ENCODE measurements at regions not wholly inside any gene's neighbourhood (a gene's known extent, or its start where the extent isn't known, plus 50 kb on each side); places are given as distances from the start of the nearest gene placed in this dataset.
"Not testable (repeated sequence)": the region's sequence is repeated elsewhere in the genome, so short reads cannot be mapped to it uniquely, and the experiment has no call there.

DNA sequence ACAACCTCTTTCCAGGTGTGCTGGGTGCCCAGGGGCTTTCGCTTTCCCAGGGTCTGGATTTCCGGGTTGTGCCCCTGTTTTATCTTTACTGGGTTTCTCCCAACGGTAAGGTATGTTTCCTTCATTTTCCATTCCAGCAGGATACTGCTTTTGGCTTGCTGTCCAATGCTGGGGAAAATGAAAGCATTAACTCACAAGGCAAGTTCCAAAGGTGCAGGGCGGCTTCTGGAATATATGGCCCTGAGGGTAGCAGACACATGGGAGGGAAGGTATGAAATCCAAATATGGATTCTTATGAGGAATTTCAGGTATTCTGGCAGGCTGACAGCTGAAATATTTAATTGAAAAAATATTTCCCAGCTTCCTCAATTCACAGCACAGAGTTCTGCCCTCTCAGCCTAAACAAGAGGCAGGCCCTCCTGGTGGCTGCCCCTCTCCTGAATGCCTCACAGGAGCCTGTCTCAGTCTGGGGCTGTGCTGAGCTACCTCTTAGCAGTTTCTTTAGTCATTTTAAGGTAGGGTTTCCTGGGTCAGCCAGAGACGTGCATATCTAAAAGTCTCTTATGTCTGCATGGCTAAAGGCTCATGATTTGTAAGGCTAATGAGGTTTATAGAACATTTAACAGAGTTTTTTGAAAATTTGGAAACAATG, 318.6 kb upstream of the B3GAT1 start:
- DNase-seq (no peak), ATAC-seq (no peak)
- peaks cover 2% of the 10 kb centered on the region for H3K4me1 Mint-ChIP-seq
- H3K9me3 ChIP-seq (ENCODE audit: control insufficient read depth, low read length, poor library complexity, severe bottlenecking), result no peaks in the 10 kb centered on the region
- no peaks in the 10 kb centered on the region for H3K36me3 Mint-ChIP-seq (ENCODE audit: low read depth)
- H3K27me3 Mint-ChIP-seq, result peaks cover 63% of the 10 kb centered on the region
- H3K4me3 Mint-ChIP-seq, result no peak overlapping the region
- no peak overlapping the region for H3K27ac Mint-ChIP-seq

- Mint-ChIP-seq H3K27me3 (peaks cover 69% of the 10 kb centered on the region), H3K36me3 (ENCODE audit: low read depth) (no peaks in the 10 kb centered on the region), H3K4me3 (no peak overlapping the region), H3K4me1 (peaks cover 2% of the 10 kb centered on the region), H3K27ac (no peak overlapping the region)
- ATAC-seq, result no peak
- DNase-seq, result no peak
- no peaks in the 10 kb centered on the region for H3K9me3 ChIP-seq (ENCODE audit: control insufficient read depth, low read length, poor library complexity, severe bottlenecking)
These were observed 318.1 kb upstream of the B3GAT1 start for GRCh38 chr11:134730101-134730500.

DNA sequence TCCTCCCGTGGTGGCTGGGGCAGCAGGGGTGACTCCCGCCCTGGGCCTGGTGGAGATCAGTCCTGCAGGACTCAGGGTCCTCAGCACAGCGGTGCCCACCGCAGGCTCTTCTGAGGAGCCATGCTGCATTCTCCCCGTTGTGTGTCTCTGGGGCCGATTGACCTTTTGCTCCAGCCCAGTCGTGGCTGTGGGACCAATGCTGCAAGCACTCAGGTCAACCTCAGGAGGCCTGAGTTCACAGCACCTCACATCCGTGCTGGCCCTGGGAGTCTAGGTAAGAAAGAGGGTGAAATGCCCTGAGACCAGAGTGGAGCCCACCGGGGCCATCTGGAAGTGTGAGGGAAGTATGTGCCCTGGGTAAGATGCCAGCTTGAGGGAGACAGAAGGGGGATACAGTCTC, 316.1 kb upstream of the B3GAT1 start:
- no peak for ATAC-seq
- no peak overlapping the region for H3K27ac Mint-ChIP-seq
- H3K27me3 Mint-ChIP-seq, result peaks cover 76% of the 10 kb centered on the region
- DNase-seq, result no peak
- no peaks in the 10 kb centered on the region for H3K36me3 Mint-ChIP-seq (ENCODE audit: low read depth)
- H3K9me3 ChIP-seq (ENCODE audit: control insufficient read depth, low read length, poor library complexity, severe bottlenecking), result no peaks in the 10 kb centered on the region
- H3K4me1 Mint-ChIP-seq, result no peaks in the 10 kb centered on the region
- H3K4me3 Mint-ChIP-seq, result no peak overlapping the region

GRCh38 chr11:134727636-134728035, 315.6 kb upstream of the B3GAT1 start:
- H3K27me3 Mint-ChIP-seq, result peaks cover 71% of the 10 kb centered on the region
- H3K4me3 Mint-ChIP-seq, result no peak overlapping the region
- no peaks in the 10 kb centered on the region for H3K4me1 Mint-ChIP-seq

GRCh38 chr11:134727204-134727603, 315.2 kb upstream of the B3GAT1 start:
- Mint-ChIP-seq H3K36me3 (ENCODE audit: low read depth) (no peaks in the 10 kb centered on the region), H3K4me1 (no peaks in the 10 kb centered on the region), H3K27ac (no peak overlapping the region), H3K4me3 (no peak overlapping the region), H3K27me3 (peaks cover 66% of the 10 kb centered on the region)
- H3K9me3 ChIP-seq (ENCODE audit: control insufficient read depth, low read length, poor library complexity, severe bottlenecking), result no peaks in the 10 kb centered on the region
- ATAC-seq (no peak), DNase-seq (no peak)

More at GRCh38 chr11:134727636-134728035, 315.6 kb upstream of the B3GAT1 start:
- Mint-ChIP-seq H3K27ac (no peak overlapping the region), H3K36me3 (ENCODE audit: low read depth) (no peaks in the 10 kb centered on the region)
- no peaks in the 10 kb centered on the region for H3K9me3 ChIP-seq (ENCODE audit: control insufficient read depth, low read length, poor library complexity, severe bottlenecking)
- no peak for ATAC-seq
- DNase-seq, result no peak

- no peak for ATAC-seq
- H3K4me1 Mint-ChIP-seq, result no peaks in the 10 kb centered on the region
- H3K9me3 ChIP-seq (ENCODE audit: control insufficient read depth, low read length, poor library complexity, severe bottlenecking), result no peaks in the 10 kb centered on the region
- no peak overlapping the region for H3K4me3 Mint-ChIP-seq
- no peak for DNase-seq
- no peaks in the 10 kb centered on the region for H3K36me3 Mint-ChIP-seq (ENCODE audit: low read depth)
- H3K27ac Mint-ChIP-seq, result no peak overlapping the region
- peaks cover 60% of the 10 kb centered on the region for H3K27me3 Mint-ChIP-seq
These were observed 313.9 kb upstream of the B3GAT1 start for GRCh38 chr11:134725716-134726639.

GRCh38 chr11:134725211-134725610, 313.2 kb upstream of the B3GAT1 start:
- Mint-ChIP-seq H3K4me1 (no peaks in the 10 kb centered on the region), H3K27ac (no peak overlapping the region), H3K27me3 (peaks cover 56% of the 10 kb centered on the region), H3K36me3 (ENCODE audit: low read depth) (no peaks in the 10 kb centered on the region), H3K4me3 (no peak overlapping the region)
- no peaks in the 10 kb centered on the region for H3K9me3 ChIP-seq (ENCODE audit: control insufficient read depth, low read length, poor library complexity, severe bottlenecking)
- ATAC-seq (no peak), DNase-seq (no peak)

GRCh38 chr11:134724779-134725140, 312.7 kb upstream of the B3GAT1 start:
- Mint-ChIP-seq H3K27me3 (peaks cover 56% of the 10 kb centered on the region), H3K36me3 (ENCODE audit: low read depth) (no peaks in the 10 kb centered on the region), H3K4me3 (no peak overlapping the region), H3K4me1 (no peaks in the 10 kb centered on the region), H3K27ac (no peak overlapping the region)
- ATAC-seq (no peak), DNase-seq (no peak)
- no peaks in the 10 kb centered on the region for H3K9me3 ChIP-seq (ENCODE audit: control insufficient read depth, low read length, poor library complexity, severe bottlenecking)

- Mint-ChIP-seq H3K4me3 (no peak overlapping the region), H3K4me1 (no peaks in the 10 kb centered on the region), H3K36me3 (ENCODE audit: low read depth) (no peaks in the 10 kb centered on the region), H3K27ac (no peak overlapping the region), H3K27me3 (peaks cover 55% of the 10 kb centered on the region)
- DNase-seq (no peak), ATAC-seq (no peak)
- no peaks in the 10 kb centered on the region for H3K9me3 ChIP-seq (ENCODE audit: control insufficient read depth, low read length, poor library complexity, severe bottlenecking)
These were observed 312.2 kb upstream of the B3GAT1 start for GRCh38 chr11:134724106-134724778.

DNA sequence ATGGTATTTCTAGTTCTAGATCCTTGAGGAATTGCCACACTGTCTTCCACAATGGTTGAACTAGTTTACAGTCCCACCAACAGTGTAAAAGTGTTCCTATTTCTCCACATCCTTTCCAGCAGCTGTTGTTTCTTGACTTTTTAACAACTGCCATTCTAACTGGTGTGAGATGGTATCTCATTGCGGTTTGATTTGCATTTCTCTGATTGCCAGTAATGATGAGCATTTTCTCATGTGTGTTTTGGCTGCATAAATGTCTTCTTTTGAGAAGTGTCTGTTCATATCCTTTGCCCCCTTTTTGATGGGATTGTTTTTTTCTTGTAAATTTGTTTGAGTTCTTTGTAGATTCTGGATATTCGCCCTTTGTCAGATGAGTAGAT, 308.6 kb upstream of the B3GAT1 start:
- H3K4me1 Mint-ChIP-seq; H3K36me3 Mint-ChIP-seq (ENCODE audit: low read depth); H3K9me3 ChIP-seq (ENCODE audit: control insufficient read depth, low read length, poor library complexity, severe bottlenecking); ATAC-seq; H3K4me3 Mint-ChIP-seq; H3K27ac Mint-ChIP-seq; DNase-seq: not testable (repeated sequence)
- peaks cover 50% of the 10 kb centered on the region for H3K27me3 Mint-ChIP-seq

- not testable (repeated sequence) for H3K4me3 Mint-ChIP-seq; H3K36me3 Mint-ChIP-seq (ENCODE audit: low read depth); H3K9me3 ChIP-seq (ENCODE audit: control insufficient read depth, low read length, poor library complexity, severe bottlenecking); H3K4me1 Mint-ChIP-seq; ATAC-seq; H3K27ac Mint-ChIP-seq; DNase-seq
- peaks cover 48% of the 10 kb centered on the region for H3K27me3 Mint-ChIP-seq
These were observed 308.1 kb upstream of the B3GAT1 start for GRCh38 chr11:134719940-134720690.

DNA sequence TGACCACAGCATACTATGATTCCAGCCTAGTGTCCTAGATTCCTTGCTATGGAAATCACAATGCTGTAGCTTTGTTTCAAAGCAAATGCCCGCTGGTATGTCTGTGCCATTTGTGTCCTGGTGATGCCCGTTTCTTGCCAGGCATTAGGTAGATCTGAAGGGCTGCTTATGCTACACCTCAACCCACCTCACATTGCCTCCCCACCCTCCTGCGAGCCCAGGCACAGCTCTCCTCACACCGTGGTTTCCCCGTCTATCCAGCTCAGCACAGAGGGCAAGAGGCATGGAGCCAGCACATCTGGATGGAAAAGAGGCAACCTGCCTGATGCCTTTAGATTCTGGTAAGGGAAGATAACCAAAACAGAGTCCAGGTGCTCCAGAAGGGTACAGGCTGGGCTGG, 307.4 kb upstream of the B3GAT1 start:
- no peaks in the 10 kb centered on the region for H3K9me3 ChIP-seq (ENCODE audit: control insufficient read depth, low read length, poor library complexity, severe bottlenecking)
- DNase-seq (no peak), ATAC-seq (no peak)
- Mint-ChIP-seq H3K36me3 (ENCODE audit: low read depth) (no peaks in the 10 kb centered on the region), H3K4me3 (no peak overlapping the region), H3K27ac (no peak overlapping the region), H3K27me3 (peaks cover 41% of the 10 kb centered on the region), H3K4me1 (no peaks in the 10 kb centered on the region)

GRCh38 chr11:134716582-134716981, 304.5 kb upstream of the B3GAT1 start:
- no peak for ATAC-seq
- peaks cover 37% of the 10 kb centered on the region for H3K27me3 Mint-ChIP-seq
- DNase-seq, result no peak
- no peaks in the 10 kb centered on the region for H3K4me1 Mint-ChIP-seq
- no peak overlapping the region for H3K27ac Mint-ChIP-seq
- no peak overlapping the region for H3K4me3 Mint-ChIP-seq
- no peaks in the 10 kb centered on the region for H3K9me3 ChIP-seq (ENCODE audit: control insufficient read depth, low read length, poor library complexity, severe bottlenecking)
- H3K36me3 Mint-ChIP-seq (ENCODE audit: low read depth), result no peaks in the 10 kb centered on the region

Measured in T-helper 17 cell (primary cell).